Neural progenitor cell (in vitro differentiated cells): ENCODE measurements at regions not wholly inside any gene's neighbourhood (a gene's known extent, or its start where the extent isn't known, plus 50 kb on each side); places are given as distances from the start of the nearest gene placed in this dataset.

ENCODE experiments used
- DNase-seq: peaks from one replicate; pipeline ENCODE4 v3.0.0-alpha.2; 2016; ENCODE audit warnings: low spot score
- H2AFZ ChIP-seq: fragments of 200-600 bp; sonication (generic); replicated peaks from 2 replicates; pipeline ENCODE4 v1.6.1; 2016; ENCODE audit warnings: antibody characterized with exemption
- H3F3A ChIP-seq: fragments of 200-600 bp; sonication (generic); 2 replicates; pipeline ENCODE4 v1.6.1; 2016; ENCODE audit warnings: antibody characterized with exemption, low read depth
- H3K27ac ChIP-seq: fragments of 200-600 bp; sonication (generic); 2 replicates; pipeline ENCODE4 v1.5.1; 2016; ENCODE audit warnings: mild to moderate bottlenecking
- H3K27me3 ChIP-seq: fragments of 200-600 bp; sonication (generic); 2 replicates; pipeline ENCODE4 v1.6.1; 2016; ENCODE audit warnings: mild to moderate bottlenecking, moderate library complexity
- H3K36me3 ChIP-seq: fragments of 200-600 bp; sonication (generic); 2 replicates; pipeline ENCODE4 v1.5.1; 2016
- H3K4me1 ChIP-seq: fragments of 200-600 bp; sonication (generic); 2 replicates; pipeline ENCODE4 v1.6.1; 2016; ENCODE audit warnings: mixed run types
- H3K4me2 ChIP-seq: fragments of 200-600 bp; sonication (generic); 2 replicates; pipeline ENCODE4 v1.6.1; 2016
- H3K4me3 ChIP-seq: fragments of 200-600 bp; sonication (generic); 2 replicates; pipeline ENCODE4 v1.5.1; 2016
- H3K79me2 ChIP-seq: fragments of 200-600 bp; sonication (generic); 2 replicates; pipeline ENCODE4 v1.6.1; 2016; ENCODE audit warnings: low read depth
- H3K9ac ChIP-seq: fragments of 200-600 bp; sonication (generic); 2 replicates; pipeline ENCODE4 v1.6.1; 2016
- H3K9me3 ChIP-seq: fragments of 200-600 bp; sonication (generic); 2 replicates; pipeline ENCODE4 v1.5.1; 2016; ENCODE audit warnings: low read depth
- H4K20me1 ChIP-seq: fragments of 200-600 bp; sonication (generic); 2 replicates; pipeline ENCODE4 v1.6.1; 2016; ENCODE audit warnings: low read depth
- H3K27ac Mint-ChIP-seq: 3 replicates; pipeline ENCODE4 v1.8.0; 2021; ENCODE audit warnings: mixed read lengths
- H3K27me3 Mint-ChIP-seq: 2 replicates; pipeline ENCODE4 v1.8.0; 2022; ENCODE audit warnings: low read depth, mild to moderate bottlenecking, inconsistent platforms, moderate library complexity, mixed read lengths; ENCODE audit not compliant: insufficient read depth
- H3K36me3 Mint-ChIP-seq: 3 replicates; pipeline ENCODE4 v1.8.0; 2021; ENCODE audit warnings: mixed read lengths
- H3K4me1 Mint-ChIP-seq: 3 replicates; pipeline ENCODE4 v1.8.0; 2021; ENCODE audit warnings: mixed read lengths
- H3K4me3 Mint-ChIP-seq: 3 replicates; pipeline ENCODE4 v1.8.0; 2021; ENCODE audit warnings: mild to moderate bottlenecking, moderate library complexity, mixed read lengths
- H3K9me3 Mint-ChIP-seq: 3 replicates; pipeline ENCODE4 v1.8.0; 2020; ENCODE audit warnings: mixed read lengths
- CTCF ChIP-seq: fragments of 200-600 bp; sonication (generic); IDR thresholded peaks from 2 replicates; pipeline ENCODE4 v1.5.1; 2017; ENCODE audit warnings: antibody characterized with exemption, mild to moderate bottlenecking
- EZH2 ChIP-seq: fragments of 200-600 bp; sonication (generic); IDR thresholded peaks from 2 replicates; pipeline ENCODE4 v1.6.1; 2017; ENCODE audit warnings: antibody characterized with exemption, mild to moderate bottlenecking, moderate library complexity
- EZH2phosphoT487 ChIP-seq: fragments of 200-600 bp; sonication (generic); IDR thresholded peaks from 2 replicates; pipeline ENCODE4 v1.6.1; 2017; ENCODE audit warnings: antibody characterized with exemption

DNA sequence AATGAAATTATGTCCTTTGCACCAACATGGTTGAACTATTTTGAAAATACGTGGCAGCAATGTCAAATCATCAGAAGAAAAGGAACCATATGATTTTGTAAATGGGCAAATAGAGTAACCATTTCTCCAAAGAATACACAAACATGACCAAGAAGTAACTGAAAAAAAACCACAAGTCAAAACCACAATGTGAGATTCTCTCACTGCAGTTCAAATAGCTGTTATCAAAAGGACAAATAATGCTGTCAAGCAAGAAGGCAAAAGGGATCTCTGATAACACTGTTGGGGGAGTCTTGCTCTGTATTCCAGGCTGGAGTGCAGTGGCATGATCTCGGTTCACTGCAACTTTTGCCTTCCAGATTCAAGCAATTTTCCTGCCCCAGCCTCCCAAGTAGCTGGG lies 170.7 kb upstream of the XIST start:
- no peak overlapping the region for H3K4me3 Mint-ChIP-seq
- Histone ChIP-seq H3K9me3 (peaks cover 14% of the 10 kb centered on the region), H3K4me2 (no peak overlapping the region), H3F3A (no peaks in the 10 kb centered on the region), H3K4me1 (no peaks in the 10 kb centered on the region), H3K27me3 (no peaks in the 10 kb centered on the region), H3K79me2 (no peaks in the 10 kb centered on the region), H4K20me1 (no peaks in the 10 kb centered on the region), H3K4me3 (no peak overlapping the region), H2AFZ (no peak overlapping the region), H3K27ac (no peak overlapping the region), H3K36me3 (no peaks in the 10 kb centered on the region), H3K9ac (no peak overlapping the region)
- peaks cover 3% of the 10 kb centered on the region for H3K27me3 Mint-ChIP-seq
- H3K4me1 Mint-ChIP-seq, result no peaks in the 10 kb centered on the region
- no peak overlapping the region for H3K27ac Mint-ChIP-seq
- no peak for DNase-seq
- peaks cover 25% of the 10 kb centered on the region for H3K36me3 Mint-ChIP-seq
- H3K9me3 Mint-ChIP-seq, result peaks cover 30% of the 10 kb centered on the region
- TF ChIP-seq EZH2, result no peak
- no peak for TF ChIP-seq EZH2phosphoT487
- TF ChIP-seq CTCF, result no peak

- H2AFZ ChIP-seq, result no peak overlapping the region
- H3K4me1 ChIP-seq, result no peaks in the 10 kb centered on the region
- H3K36me3 Mint-ChIP-seq, result peaks cover 22% of the 10 kb centered on the region
- no peak overlapping the region for H3K9ac ChIP-seq
- H3K27me3 ChIP-seq, result no peaks in the 10 kb centered on the region
- H3K27ac ChIP-seq, result no peak overlapping the region
- TF ChIP-seq CTCF (no peak), EZH2 (no peak), EZH2phosphoT487 (no peak)
- H3K27ac Mint-ChIP-seq, result no peak overlapping the region
- H3K9me3 Mint-ChIP-seq, result peaks cover 25% of the 10 kb centered on the region
- no peaks in the 10 kb centered on the region for H3K79me2 ChIP-seq
- H4K20me1 ChIP-seq, result no peaks in the 10 kb centered on the region
- no peaks in the 10 kb centered on the region for H3F3A ChIP-seq
- DNase-seq, result no peak
- H3K36me3 ChIP-seq, result no peaks in the 10 kb centered on the region
- H3K4me3 ChIP-seq, result no peak overlapping the region
- no peaks in the 10 kb centered on the region for H3K9me3 ChIP-seq
- no peak overlapping the region for H3K4me3 Mint-ChIP-seq
- H3K4me2 ChIP-seq, result no peak overlapping the region
- no peaks in the 10 kb centered on the region for H3K27me3 Mint-ChIP-seq
- no peaks in the 10 kb centered on the region for H3K4me1 Mint-ChIP-seq
Measured at GRCh38 chrX:74018253-74018652, 165.7 kb upstream of the XIST start.

DNA sequence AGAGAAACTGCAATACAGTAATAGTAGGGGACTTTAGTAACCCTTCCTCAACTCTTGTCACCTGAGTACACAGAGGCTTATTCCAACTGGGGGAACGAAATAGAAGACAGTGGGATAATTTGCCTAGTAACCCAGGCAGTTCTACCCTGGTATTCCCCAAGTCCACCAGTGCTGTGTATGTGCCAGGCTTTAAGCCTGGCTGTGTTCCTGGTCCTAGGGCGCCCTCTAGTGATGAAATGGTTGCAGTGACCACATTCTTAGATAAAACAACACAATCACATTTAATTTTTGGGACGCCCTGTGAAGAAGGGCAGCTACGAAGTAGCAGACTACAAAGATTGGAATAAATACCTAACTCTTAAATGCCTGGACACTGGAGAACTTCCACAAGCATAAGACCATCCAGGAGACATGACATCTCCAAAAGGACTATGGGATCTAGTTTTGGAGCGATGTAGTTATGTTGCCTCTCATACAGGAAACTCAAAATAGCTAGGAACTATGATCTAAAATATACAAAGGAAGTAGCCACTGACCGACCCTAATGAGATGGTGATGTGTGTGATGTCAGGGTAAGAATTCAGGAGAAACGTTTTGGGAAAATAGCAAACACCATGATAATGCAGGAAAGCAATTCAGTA lies 163.0 kb upstream of the XIST start:
- H3K27me3 Mint-ChIP-seq, result no peaks in the 10 kb centered on the region
- no peaks in the 10 kb centered on the region for H3K79me2 ChIP-seq
- H3K9me3 Mint-ChIP-seq, result peaks cover 20% of the 10 kb centered on the region
- H3K36me3 ChIP-seq, result no peaks in the 10 kb centered on the region
- H3K4me3 ChIP-seq, result no peak overlapping the region
- no peak overlapping the region for H2AFZ ChIP-seq
- no peak overlapping the region for H3K4me3 Mint-ChIP-seq
- H3K36me3 Mint-ChIP-seq, result peaks cover 17% of the 10 kb centered on the region
- TF ChIP-seq CTCF (peak; percentile 97), EZH2 (no peak), EZH2phosphoT487 (no peak)
- no peaks in the 10 kb centered on the region for H3K4me1 ChIP-seq
- no peaks in the 10 kb centered on the region for H3K4me1 Mint-ChIP-seq
- no peaks in the 10 kb centered on the region for H3F3A ChIP-seq
- H3K27ac Mint-ChIP-seq, result no peak overlapping the region
- H3K27me3 ChIP-seq, result no peaks in the 10 kb centered on the region
- no peaks in the 10 kb centered on the region for H4K20me1 ChIP-seq
- H3K9ac ChIP-seq, result no peak overlapping the region
- no peak overlapping the region for H3K27ac ChIP-seq
- no peaks in the 10 kb centered on the region for H3K9me3 ChIP-seq
- H3K4me2 ChIP-seq, result no peak overlapping the region
- peak; percentile 83 for DNase-seq
